ENCODE measurements at regions not wholly inside any gene's neighbourhood (a gene's known extent, or its start where the extent isn't known, plus 50 kb on each side); places are given as distances from the start of the nearest gene placed in this dataset.
"Not testable (repeated sequence)": the region's sequence is repeated elsewhere in the genome, so short reads cannot be mapped to it uniquely, and the experiment has no call there.

DNA sequence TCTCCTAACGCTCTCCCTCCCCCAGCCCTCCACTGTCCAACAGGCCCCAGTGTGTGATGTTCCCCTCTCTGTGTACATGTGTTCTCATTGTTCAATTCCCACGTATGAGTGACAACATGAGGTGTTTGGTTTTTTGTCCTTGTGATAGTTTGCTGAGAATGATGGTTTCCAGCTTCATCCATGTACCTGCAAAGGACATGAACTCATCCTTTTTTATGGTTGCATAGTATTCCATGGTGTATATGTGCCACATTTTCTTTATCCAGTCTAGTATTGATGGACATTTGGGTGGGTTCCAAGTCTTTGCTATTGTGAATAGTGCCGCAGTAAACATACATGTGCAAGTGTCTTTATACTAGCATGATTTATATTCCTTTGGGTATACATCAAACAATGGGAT lies 347.4 kb downstream of the MAGEE1 start:
- not testable (repeated sequence) for H3K18ac ChIP-seq (ENCODE audit: insufficient read length, low read depth, low read length); H3K79me2 ChIP-seq (ENCODE audit: insufficient read depth, low read length); H3T11ph ChIP-seq (ENCODE audit: low read length); H3K56ac ChIP-seq (ENCODE audit: insufficient read length, low read depth, low read length); H4K91ac ChIP-seq (ENCODE audit: insufficient read length, low read depth, low read length); H4K20me1 ChIP-seq (ENCODE audit: control insufficient read depth, insufficient read depth, insufficient read length); H3K79me1 ChIP-seq (ENCODE audit: insufficient read depth, low read depth, low read length, poor library complexity, severe bottlenecking); H4K8ac ChIP-seq (replicated peaks; ENCODE audit: insufficient read length, low read depth, low read length); H4K5ac ChIP-seq (ENCODE audit: insufficient read length, low read depth, low read length); H3K14ac ChIP-seq (ENCODE audit: insufficient read depth, low read length); H2BK5ac ChIP-seq (ENCODE audit: insufficient read length, low read length); H3K27ac Mint-ChIP-seq; H3K23me2 ChIP-seq (ENCODE audit: insufficient read length, low read depth, low read length, poor library complexity, severe bottlenecking); H3K9ac ChIP-seq (ENCODE audit: extremely low read depth, insufficient read length, low read length); H3K4me1 ChIP-seq (ENCODE audit: insufficient read depth, low read length); H2BK120ac ChIP-seq (ENCODE audit: low read depth, low read length, poor library complexity, severe bottlenecking); H3K4ac ChIP-seq (ENCODE audit: low read depth, low read length); H3K27me3 ChIP-seq (ENCODE audit: insufficient read depth, low read length); H3K4me3 Mint-ChIP-seq; H2BK20ac ChIP-seq (ENCODE audit: low read depth, low read length, poor library complexity, severe bottlenecking); H3K23ac ChIP-seq (ENCODE audit: insufficient read length, low read depth, low read length); H3K27me3 Mint-ChIP-seq (ENCODE audit: low read depth); H3K4me1 Mint-ChIP-seq; DNase-seq; H2BK12ac ChIP-seq (ENCODE audit: insufficient read length, low read depth, low read length); H3K27ac ChIP-seq (ENCODE audit: insufficient read length, low read depth, low read length); H3K36me3 Mint-ChIP-seq (ENCODE audit: insufficient read depth in 1 of 3, low read depth in 3 of 3); H2BK15ac ChIP-seq (ENCODE audit: low read depth, low read length); H3K9me3 ChIP-seq (ENCODE audit: control insufficient read depth, low read depth, low read length); H2AK5ac ChIP-seq (ENCODE audit: insufficient read length, low read length); H3K4me2 ChIP-seq (ENCODE audit: insufficient read depth, insufficient read length, low read length); H2AFZ ChIP-seq (ENCODE audit: low read length)
- H3K9me3 Mint-ChIP-seq: peaks cover 84 to 96% of the 10 kb centered on the region in 2 experiments
- no CpG with 5 or more reads among the region's 3 CpGs for WGBS (ENCODE audit: extremely low coverage, insufficient read length, low lambda C conversion rate)

Data from H9 (cell line).